ENCODE measurements at regions not wholly inside any gene's neighbourhood (a gene's known extent, or its start where the extent isn't known, plus 50 kb on each side); places are given as distances from the start of the nearest gene placed in this dataset.
"Not testable (repeated sequence)": the region's sequence is repeated elsewhere in the genome, so short reads cannot be mapped to it uniquely, and the experiment has no call there.

- in situ Hi-C loops (cut with HindIII; ENCODE audit: low pct_ligation_motif_present, low sequenced_read_pairs) = no loop called here
- Histone ChIP-seq H3K36me3 (replicated peaks) (no peaks in the 10 kb centered on the region), H3K27ac (no peak overlapping the region), H3K27me3 (replicated peaks) (no peaks in the 10 kb centered on the region), H3K4me3 (ENCODE audit: low read depth, low read length) (no peak overlapping the region)
- no peak for TF ChIP-seq CTCF (IDR thresholded peaks at IDR 0.05; ENCODE audit: low read depth, low read length, missing control alignments)
- no peak for DNase-seq
Observed at GRCh38 chr2:57693965-57694364, 352.6 kb upstream of the VRK2 start.

- TF ChIP-seq CTCF (IDR thresholded peaks at IDR 0.05; ENCODE audit: low read depth, low read length, missing control alignments) = no peak
- Histone ChIP-seq H3K27me3 (replicated peaks) (no peaks in the 10 kb centered on the region), H3K36me3 (replicated peaks) (no peaks in the 10 kb centered on the region), H3K4me3 (ENCODE audit: low read depth, low read length) (no peak overlapping the region), H3K27ac (no peak overlapping the region)
- peak; percentile 50 for DNase-seq
- in situ Hi-C loops (cut with HindIII; ENCODE audit: low pct_ligation_motif_present, low sequenced_read_pairs) = no loop called here
Observed at GRCh38 chr2:57696016-57696415, 350.6 kb upstream of the VRK2 start.

DNA sequence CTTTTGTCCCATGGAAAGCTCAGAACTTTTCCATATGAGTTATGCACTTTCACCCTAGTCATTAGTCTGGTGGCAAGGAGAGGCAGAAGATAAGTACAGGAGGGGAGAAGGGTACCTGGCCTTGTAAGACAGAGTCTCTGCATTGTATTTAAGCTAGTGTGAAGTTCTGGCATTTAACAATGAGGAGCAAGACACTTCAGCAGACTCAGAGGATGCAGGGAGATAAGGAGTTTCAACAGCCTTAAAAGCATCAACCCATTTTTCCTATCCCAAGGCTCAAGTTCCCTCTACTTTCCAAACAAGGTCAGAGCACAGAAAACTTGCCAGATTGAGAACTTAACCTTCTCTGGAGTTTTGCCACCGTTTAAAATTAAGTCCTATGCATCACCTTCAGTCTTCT is 348.2 kb upstream of the VRK2 start:
- no peaks in the 10 kb centered on the region for H3K36me3 ChIP-seq (replicated peaks)
- no peaks in the 10 kb centered on the region for H3K27me3 ChIP-seq (replicated peaks)
- no peak for DNase-seq
- in situ Hi-C loops (cut with HindIII; ENCODE audit: low pct_ligation_motif_present, low sequenced_read_pairs) = no loop called here
- TF ChIP-seq CTCF (IDR thresholded peaks at IDR 0.05; ENCODE audit: low read depth, low read length, missing control alignments) = no peak
- H3K4me3 ChIP-seq (ENCODE audit: low read depth, low read length) = no peak overlapping the region
- H3K27ac ChIP-seq = no peak overlapping the region

DNA sequence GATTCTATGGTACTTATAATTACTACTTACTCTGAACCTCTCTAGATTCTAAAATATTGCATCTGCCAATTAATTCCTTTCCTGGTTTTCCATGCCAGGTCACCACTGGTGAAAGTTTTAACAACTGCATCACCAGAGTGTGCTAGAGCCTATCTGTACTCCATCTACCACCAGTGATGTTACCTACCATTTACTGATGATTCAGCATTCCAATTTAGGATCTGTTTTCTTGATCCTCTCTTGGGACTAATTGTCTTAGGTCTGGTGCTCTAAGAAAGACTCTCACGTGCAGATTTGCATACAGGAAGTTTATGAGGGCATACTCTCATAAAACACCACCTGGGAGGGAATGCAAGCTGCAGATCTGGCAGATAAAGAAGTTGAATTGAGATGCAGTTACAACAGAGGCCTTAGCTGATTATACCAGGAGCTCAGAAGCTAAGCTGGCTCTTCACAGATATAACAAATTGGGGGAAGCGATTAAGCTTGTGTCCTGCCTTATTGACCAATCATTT is 347.6 kb upstream of the VRK2 start:
- Histone ChIP-seq H3K27ac (no peak overlapping the region), H3K36me3 (replicated peaks) (no peaks in the 10 kb centered on the region), H3K4me3 (ENCODE audit: low read depth, low read length) (no peak overlapping the region), H3K27me3 (replicated peaks) (no peaks in the 10 kb centered on the region)
- in situ Hi-C loops (cut with HindIII; ENCODE audit: low pct_ligation_motif_present, low sequenced_read_pairs) = no loop called here
- TF ChIP-seq CTCF (IDR thresholded peaks at IDR 0.05; ENCODE audit: low read depth, low read length, missing control alignments) = no peak
- DNase-seq = no peak

DNA sequence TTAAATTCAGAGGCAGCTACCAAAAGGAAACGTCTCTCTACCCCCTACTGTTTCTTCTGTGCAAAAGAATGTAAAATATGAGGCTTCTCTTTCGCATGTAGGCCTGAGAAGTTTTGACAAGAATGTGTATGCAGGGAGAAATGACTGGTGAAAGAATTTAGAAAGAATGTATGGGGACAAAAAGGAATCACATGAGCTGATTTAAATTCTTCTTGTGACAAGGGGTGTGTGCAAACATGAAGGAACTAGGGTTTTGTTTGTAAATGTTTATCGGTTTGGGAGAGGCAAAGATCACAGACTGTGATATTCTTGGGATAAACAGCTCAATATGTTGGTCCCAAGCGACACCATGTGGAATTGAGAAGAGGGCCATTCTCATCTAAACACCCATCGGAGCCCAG is 345.2 kb upstream of the VRK2 start:
- no peak for TF ChIP-seq CTCF (IDR thresholded peaks at IDR 0.05; ENCODE audit: low read depth, low read length, missing control alignments)
- DNase-seq = peak; percentile 64
- Histone ChIP-seq H3K4me3 (ENCODE audit: low read depth, low read length) (no peak overlapping the region), H3K36me3 (replicated peaks) (no peaks in the 10 kb centered on the region), H3K27ac (peak overlapping the region; percentile 65), H3K27me3 (replicated peaks) (no peaks in the 10 kb centered on the region)
- in situ Hi-C loops (cut with HindIII; ENCODE audit: low pct_ligation_motif_present, low sequenced_read_pairs) = no loop called here

DNA sequence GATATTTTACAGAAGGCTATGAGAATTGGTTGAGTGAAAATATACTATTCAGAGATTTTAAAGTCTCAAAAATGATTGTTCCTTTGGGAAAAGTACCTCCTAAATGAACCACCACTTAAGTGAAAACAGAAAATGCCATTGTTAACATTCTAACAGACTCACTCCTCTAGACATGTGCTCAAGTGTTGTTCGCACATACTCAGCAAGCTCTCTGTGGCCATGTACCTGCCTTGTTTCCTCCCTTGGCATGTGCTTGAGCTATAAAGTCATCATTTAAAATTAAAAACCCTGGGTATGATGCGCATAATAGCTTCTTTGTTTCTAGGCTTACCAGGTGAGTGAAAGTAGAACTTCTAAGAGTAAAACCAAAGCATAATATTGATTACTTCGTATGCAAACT is 343.2 kb upstream of the VRK2 start:
- in situ Hi-C loops (cut with HindIII; ENCODE audit: low pct_ligation_motif_present, low sequenced_read_pairs) = no loop called here
- Histone ChIP-seq H3K4me3 (ENCODE audit: low read depth, low read length) (no peak overlapping the region), H3K36me3 (replicated peaks) (no peaks in the 10 kb centered on the region), H3K27me3 (replicated peaks) (no peaks in the 10 kb centered on the region), H3K27ac (no peak overlapping the region)
- DNase-seq = no peak
- TF ChIP-seq CTCF (IDR thresholded peaks at IDR 0.05; ENCODE audit: low read depth, low read length, missing control alignments) = no peak

GRCh38 chr2:57707794-57708193 is 338.8 kb upstream of the VRK2 start:
- in situ Hi-C loops (cut with HindIII; ENCODE audit: low pct_ligation_motif_present, low sequenced_read_pairs) = not testable (repeated sequence)

More at GRCh38 chr2:57707794-57708193, 338.8 kb upstream of the VRK2 start:
- H3K27ac ChIP-seq; H3K27me3 ChIP-seq (replicated peaks); H3K36me3 ChIP-seq (replicated peaks); DNase-seq; H3K4me3 ChIP-seq (ENCODE audit: low read depth, low read length): not testable (repeated sequence)
